ENCODE measurements at regions not wholly inside any gene's neighbourhood (a gene's known extent, or its start where the extent isn't known, plus 50 kb on each side); places are given as distances from the start of the nearest gene placed in this dataset.

DNA sequence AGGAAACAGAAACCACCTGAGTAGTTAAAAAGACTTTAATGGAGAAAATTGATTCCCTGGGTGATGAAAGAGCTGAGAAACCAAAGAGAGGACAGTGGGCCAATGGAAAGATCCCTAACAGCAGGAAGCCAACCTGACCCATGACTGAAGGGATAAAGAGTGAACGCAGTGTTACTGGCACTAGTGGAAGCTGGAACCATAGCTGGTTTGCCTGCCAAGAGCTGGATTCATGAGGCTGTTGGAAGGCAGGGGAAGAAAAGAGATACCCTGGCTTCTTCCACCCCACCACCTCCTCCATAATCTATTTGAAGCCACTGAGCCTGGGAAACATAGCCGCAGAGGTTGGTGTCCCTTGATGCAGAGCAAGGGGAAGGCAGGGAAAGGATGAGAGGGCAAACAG is 125.5 kb upstream of the PRKD1 start:
- TF ChIP-seq EZH2phosphoT487 (IDR thresholded peaks at IDR 0.05; ENCODE audit: borderline replicate concordance, low read length) (no peak), EZH2 (IDR thresholded peaks at IDR 0.05; ENCODE audit: low read length, unreplicated experiment) (no peak)
- TF ChIP-seq, protein P1, sequence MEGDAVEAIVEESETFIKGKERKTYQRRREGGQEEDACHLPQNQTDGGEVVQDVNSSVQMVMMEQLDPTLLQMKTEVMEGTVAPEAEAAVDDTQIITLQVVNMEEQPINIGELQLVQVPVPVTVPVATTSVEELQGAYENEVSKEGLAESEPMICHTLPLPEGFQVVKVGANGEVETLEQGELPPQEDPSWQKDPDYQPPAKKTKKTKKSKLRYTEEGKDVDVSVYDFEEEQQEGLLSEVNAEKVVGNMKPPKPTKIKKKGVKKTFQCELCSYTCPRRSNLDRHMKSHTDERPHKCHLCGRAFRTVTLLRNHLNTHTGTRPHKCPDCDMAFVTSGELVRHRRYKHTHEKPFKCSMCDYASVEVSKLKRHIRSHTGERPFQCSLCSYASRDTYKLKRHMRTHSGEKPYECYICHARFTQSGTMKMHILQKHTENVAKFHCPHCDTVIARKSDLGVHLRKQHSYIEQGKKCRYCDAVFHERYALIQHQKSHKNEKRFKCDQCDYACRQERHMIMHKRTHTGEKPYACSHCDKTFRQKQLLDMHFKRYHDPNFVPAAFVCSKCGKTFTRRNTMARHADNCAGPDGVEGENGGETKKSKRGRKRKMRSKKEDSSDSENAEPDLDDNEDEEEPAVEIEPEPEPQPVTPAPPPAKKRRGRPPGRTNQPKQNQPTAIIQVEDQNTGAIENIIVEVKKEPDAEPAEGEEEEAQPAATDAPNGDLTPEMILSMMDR (conservative IDR thresholded peaks at IDR 0.05; ENCODE audit: low read depth, low read length) = no peak
